ENCODE measurements at regions not wholly inside any gene's neighbourhood (a gene's known extent, or its start where the extent isn't known, plus 50 kb on each side); places are given as distances from the start of the nearest gene placed in this dataset.

DNA sequence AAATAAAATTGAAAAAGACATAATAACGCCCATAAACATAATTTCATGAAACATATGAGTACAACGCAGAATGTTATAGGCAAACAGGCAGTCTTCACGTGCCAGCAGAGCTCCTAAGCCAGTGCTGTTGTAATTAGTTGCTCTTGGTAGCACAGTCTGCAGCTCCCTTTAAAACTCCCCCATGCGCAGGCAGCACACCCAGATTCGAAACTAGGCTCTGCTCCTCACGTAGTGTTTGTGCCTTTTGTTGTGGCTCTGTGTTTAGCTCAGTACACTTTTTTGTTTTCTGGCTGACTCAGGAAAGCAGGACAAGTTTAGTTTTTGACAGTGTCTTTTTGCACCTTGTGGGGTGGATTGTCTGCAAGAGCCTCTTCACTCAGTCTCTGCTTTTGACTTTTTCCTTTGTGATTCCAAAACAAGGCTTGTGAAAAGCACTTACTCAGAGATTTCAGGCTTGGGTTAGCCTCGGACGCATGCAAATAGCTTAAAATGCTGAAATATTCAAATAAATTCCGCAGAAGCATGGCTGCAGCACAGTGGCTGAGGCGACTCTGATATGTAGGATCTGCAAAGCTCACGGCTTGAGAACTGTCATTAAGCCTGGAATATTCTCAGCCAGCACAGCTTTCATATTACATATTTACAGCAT, 113.6 kb downstream of the IRX1 start:
- no peak overlapping the region for H2AK5ac ChIP-seq (ENCODE audit: low read length)
- DNase-seq, result peak; percentile 4
- no peak overlapping the region for H2BK15ac ChIP-seq (replicated peaks; ENCODE audit: low read depth)
- H3K18ac ChIP-seq (ENCODE audit: low read length), result no peak overlapping the region
- no CpG with 5 or more reads among the region's 11 CpGs for WGBS (ENCODE audit: extremely low coverage, insufficient coverage, low lambda C conversion rate)
- H3K36me3 ChIP-seq (ENCODE audit: control insufficient read depth, insufficient read depth, low read length), result no peaks in the 10 kb centered on the region
- no peak overlapping the region for H3K27ac ChIP-seq (ENCODE audit: low read depth, low read length)
- no peak overlapping the region for H4K8ac ChIP-seq (ENCODE audit: low read depth, low read length)
- H3K79me1 ChIP-seq (ENCODE audit: low read length), result no peaks in the 10 kb centered on the region
- no peak overlapping the region for H2BK120ac ChIP-seq (ENCODE audit: low read depth, low read length)
- peaks cover 3% of the 10 kb centered on the region for H3K4me1 ChIP-seq (ENCODE audit: control insufficient read depth, low read depth, low read length)
- H3K56ac ChIP-seq (ENCODE audit: low read length), result peak overlapping the region; percentile 46
- no peak overlapping the region for H2BK5ac ChIP-seq (ENCODE audit: low read length)
- H4K5ac ChIP-seq (ENCODE audit: low read length), result no peak overlapping the region
- no peak overlapping the region for H3K4me3 ChIP-seq (ENCODE audit: low read length)
- H3K9ac ChIP-seq (ENCODE audit: low read length), result no peak overlapping the region
- no peak overlapping the region for H3K4me2 ChIP-seq (ENCODE audit: low read length)
- no peak overlapping the region for H3K23ac ChIP-seq (ENCODE audit: low read length)
- no peaks in the 10 kb centered on the region for H3K27me3 ChIP-seq (ENCODE audit: insufficient read depth, low read length, poor library complexity)
- no peak overlapping the region for H3K4ac ChIP-seq (ENCODE audit: low read depth, low read length)
- H3K79me2 ChIP-seq (ENCODE audit: control insufficient read depth, insufficient read depth, low read length), result no peaks in the 10 kb centered on the region

DNA sequence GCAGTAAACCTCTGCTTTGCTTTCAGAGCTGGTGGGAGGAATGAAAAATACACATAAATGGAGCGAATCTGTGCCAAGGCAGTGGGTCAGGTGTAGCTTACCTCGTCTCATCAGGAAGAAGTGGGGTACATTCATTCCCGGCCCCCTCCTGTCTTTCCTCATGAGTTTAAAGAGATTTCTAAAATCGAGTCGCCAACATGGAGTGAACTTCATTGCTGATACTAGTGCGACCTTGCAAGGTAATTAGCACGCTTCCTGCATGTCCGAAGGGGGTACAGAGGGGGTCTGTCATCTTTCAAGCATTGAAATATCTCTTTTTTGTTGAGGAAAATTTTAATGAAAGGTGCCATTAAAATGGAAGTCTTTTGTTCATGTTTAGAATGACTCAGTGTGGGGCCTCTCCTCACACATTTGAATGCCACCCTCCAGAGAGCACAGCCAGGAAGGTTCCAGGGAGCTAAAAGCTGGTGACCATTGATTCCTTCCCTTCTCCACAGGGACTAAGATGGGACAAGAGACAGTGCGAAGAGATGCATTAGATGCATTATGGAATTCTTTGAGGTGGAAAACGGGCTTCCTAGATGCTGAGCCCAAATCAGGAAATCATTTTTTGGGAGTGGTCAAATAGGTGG, 114.2 kb downstream of the IRX1 start:
- H2AK5ac ChIP-seq (ENCODE audit: low read length), result no peak overlapping the region
- no peak overlapping the region for H3K9ac ChIP-seq (ENCODE audit: low read length)
- H3K36me3 ChIP-seq (ENCODE audit: control insufficient read depth, insufficient read depth, low read length), result no peaks in the 10 kb centered on the region
- H3K79me2 ChIP-seq (ENCODE audit: control insufficient read depth, insufficient read depth, low read length), result no peaks in the 10 kb centered on the region
- no peak overlapping the region for H3K4me3 ChIP-seq (ENCODE audit: low read length)
- no peak overlapping the region for H3K4ac ChIP-seq (ENCODE audit: low read depth, low read length)
- H4K8ac ChIP-seq (ENCODE audit: low read depth, low read length), result no peak overlapping the region
- H3K18ac ChIP-seq (ENCODE audit: low read length), result no peak overlapping the region
- DNase-seq, result no peak
- H3K56ac ChIP-seq (ENCODE audit: low read length), result peak overlapping the region; percentile 46
- H2BK5ac ChIP-seq (ENCODE audit: low read length), result no peak overlapping the region
- H3K27me3 ChIP-seq (ENCODE audit: insufficient read depth, low read length, poor library complexity), result no peaks in the 10 kb centered on the region
- H3K79me1 ChIP-seq (ENCODE audit: low read length), result no peaks in the 10 kb centered on the region
- H3K23ac ChIP-seq (ENCODE audit: low read length), result no peak overlapping the region
- no peak overlapping the region for H3K4me2 ChIP-seq (ENCODE audit: low read length)
- no peak overlapping the region for H2BK120ac ChIP-seq (ENCODE audit: low read depth, low read length)
- no peak overlapping the region for H2BK15ac ChIP-seq (replicated peaks; ENCODE audit: low read depth)
- H4K5ac ChIP-seq (ENCODE audit: low read length), result no peak overlapping the region
- H3K4me1 ChIP-seq (ENCODE audit: control insufficient read depth, low read depth, low read length), result peaks cover 3% of the 10 kb centered on the region
- WGBS (ENCODE audit: extremely low coverage, insufficient coverage, low lambda C conversion rate), result no CpG with 5 or more reads among the region's 10 CpGs
- H3K27ac ChIP-seq (ENCODE audit: low read depth, low read length), result no peak overlapping the region

DNA sequence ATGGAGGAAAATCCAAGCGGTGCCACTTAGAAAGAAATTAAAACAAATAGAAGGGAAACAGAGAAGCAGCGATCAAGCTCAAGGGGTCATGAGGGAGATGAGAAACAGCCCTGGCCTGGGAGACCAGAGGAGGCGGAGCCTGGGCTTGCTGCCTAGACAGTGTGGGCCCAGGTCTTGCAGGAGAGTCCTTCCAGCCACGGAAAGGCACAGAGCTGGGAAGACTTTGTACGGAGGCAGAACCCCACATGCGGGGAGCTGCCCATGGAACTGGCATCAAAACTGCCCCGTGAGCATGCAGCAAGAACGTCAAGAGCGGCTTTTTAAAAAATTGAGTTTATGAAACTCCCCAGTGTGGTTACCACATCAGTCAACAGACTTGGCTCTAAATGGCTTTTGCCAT, 119.4 kb downstream of the IRX1 start:
- H4K8ac ChIP-seq (ENCODE audit: low read depth, low read length), result no peak overlapping the region
- H3K4me1 ChIP-seq (ENCODE audit: control insufficient read depth, low read depth, low read length), result no peaks in the 10 kb centered on the region
- H2BK5ac ChIP-seq (ENCODE audit: low read length), result no peak overlapping the region
- no peak overlapping the region for H4K5ac ChIP-seq (ENCODE audit: low read length)
- no peak overlapping the region for H3K4me2 ChIP-seq (ENCODE audit: low read length)
- H3K27ac ChIP-seq (ENCODE audit: low read depth, low read length), result no peak overlapping the region
- no CpG with 5 or more reads among the region's 9 CpGs for WGBS (ENCODE audit: extremely low coverage, insufficient coverage, low lambda C conversion rate)
- no peak overlapping the region for H3K4me3 ChIP-seq (ENCODE audit: low read length)
- H3K9ac ChIP-seq (ENCODE audit: low read length), result no peak overlapping the region
- no peak overlapping the region for H3K56ac ChIP-seq (ENCODE audit: low read length)
- H2BK15ac ChIP-seq (replicated peaks; ENCODE audit: low read depth), result no peak overlapping the region
- H3K18ac ChIP-seq (ENCODE audit: low read length), result no peak overlapping the region
- no peaks in the 10 kb centered on the region for H3K27me3 ChIP-seq (ENCODE audit: insufficient read depth, low read length, poor library complexity)
- H3K79me2 ChIP-seq (ENCODE audit: control insufficient read depth, insufficient read depth, low read length), result no peaks in the 10 kb centered on the region
- H2AK5ac ChIP-seq (ENCODE audit: low read length), result no peak overlapping the region
- H2BK120ac ChIP-seq (ENCODE audit: low read depth, low read length), result no peak overlapping the region
- H3K4ac ChIP-seq (ENCODE audit: low read depth, low read length), result no peak overlapping the region
- no peaks in the 10 kb centered on the region for H3K36me3 ChIP-seq (ENCODE audit: control insufficient read depth, insufficient read depth, low read length)
- no peaks in the 10 kb centered on the region for H3K79me1 ChIP-seq (ENCODE audit: low read length)
- H3K23ac ChIP-seq (ENCODE audit: low read length), result no peak overlapping the region
- DNase-seq, result no peak

DNA sequence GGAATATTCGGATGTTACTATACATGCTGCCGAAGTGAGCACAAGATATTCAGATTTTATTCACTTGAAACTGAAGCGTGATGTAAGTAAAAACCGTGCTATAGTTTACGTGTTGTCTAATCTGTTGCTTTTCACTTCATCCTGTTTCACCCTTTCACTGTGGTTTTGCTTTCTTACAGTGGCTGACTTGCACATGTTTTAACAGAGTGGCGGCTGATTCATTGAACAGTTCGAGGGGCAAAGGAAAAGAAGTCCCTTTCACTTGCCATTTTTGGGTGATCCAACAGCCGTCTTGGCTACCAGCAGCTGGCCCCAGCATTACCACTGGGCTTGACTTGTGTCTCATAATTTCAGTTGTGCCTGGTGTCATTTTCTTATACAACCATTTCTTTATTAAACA, 134.0 kb downstream of the IRX1 start:
- no peaks in the 10 kb centered on the region for H3K4me1 ChIP-seq (ENCODE audit: control insufficient read depth, low read depth, low read length)
- WGBS (ENCODE audit: extremely low coverage, insufficient coverage, low lambda C conversion rate), result no CpG with 5 or more reads among the region's 8 CpGs
- H2AK5ac ChIP-seq (ENCODE audit: low read length), result no peak overlapping the region

DNA sequence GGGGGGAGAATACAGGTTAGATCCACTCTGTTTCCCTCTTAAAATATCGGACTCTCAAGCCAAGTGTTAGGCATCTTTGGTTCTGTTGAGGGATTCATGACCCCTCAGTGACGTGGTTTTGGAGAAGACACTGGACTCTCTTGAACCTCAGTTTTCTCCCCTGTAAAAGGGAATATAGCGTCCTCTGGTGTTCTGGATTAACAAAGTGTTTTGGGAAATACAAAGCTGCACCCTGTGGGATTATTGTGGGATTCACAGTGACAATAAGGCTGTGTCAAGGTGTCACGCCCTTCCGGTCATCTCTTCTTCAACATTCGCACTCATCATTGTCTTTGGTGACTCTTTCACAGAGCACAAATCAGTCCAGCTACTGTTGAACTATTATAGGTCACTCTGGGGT, 139.0 kb downstream of the IRX1 start:
- no CpG with 5 or more reads among the region's 6 CpGs for WGBS (ENCODE audit: extremely low coverage, insufficient coverage, low lambda C conversion rate)

More for the DNA sequence above, 134.0 kb downstream of the IRX1 start:
- H3K23ac ChIP-seq (ENCODE audit: low read length), result no peak overlapping the region
- H3K18ac ChIP-seq (ENCODE audit: low read length), result no peak overlapping the region
- no peaks in the 10 kb centered on the region for H3K36me3 ChIP-seq (ENCODE audit: control insufficient read depth, insufficient read depth, low read length)
- no peak overlapping the region for H2BK15ac ChIP-seq (replicated peaks; ENCODE audit: low read depth)
- no peak overlapping the region for H3K56ac ChIP-seq (ENCODE audit: low read length)
- H3K79me2 ChIP-seq (ENCODE audit: control insufficient read depth, insufficient read depth, low read length), result no peaks in the 10 kb centered on the region
- H3K79me1 ChIP-seq (ENCODE audit: low read length), result no peaks in the 10 kb centered on the region
- H3K4me3 ChIP-seq (ENCODE audit: low read length), result no peak overlapping the region
- H2BK120ac ChIP-seq (ENCODE audit: low read depth, low read length), result no peak overlapping the region
- no peak overlapping the region for H4K8ac ChIP-seq (ENCODE audit: low read depth, low read length)
- H3K4ac ChIP-seq (ENCODE audit: low read depth, low read length), result no peak overlapping the region
- no peak overlapping the region for H2BK5ac ChIP-seq (ENCODE audit: low read length)
- H3K27me3 ChIP-seq (ENCODE audit: insufficient read depth, low read length, poor library complexity), result no peaks in the 10 kb centered on the region
- H3K9ac ChIP-seq (ENCODE audit: low read length), result no peak overlapping the region
- H3K4me2 ChIP-seq (ENCODE audit: low read length), result no peak overlapping the region
- no peak overlapping the region for H3K27ac ChIP-seq (ENCODE audit: low read depth, low read length)
- no peak for DNase-seq
- no peak overlapping the region for H4K5ac ChIP-seq (ENCODE audit: low read length)

DNA sequence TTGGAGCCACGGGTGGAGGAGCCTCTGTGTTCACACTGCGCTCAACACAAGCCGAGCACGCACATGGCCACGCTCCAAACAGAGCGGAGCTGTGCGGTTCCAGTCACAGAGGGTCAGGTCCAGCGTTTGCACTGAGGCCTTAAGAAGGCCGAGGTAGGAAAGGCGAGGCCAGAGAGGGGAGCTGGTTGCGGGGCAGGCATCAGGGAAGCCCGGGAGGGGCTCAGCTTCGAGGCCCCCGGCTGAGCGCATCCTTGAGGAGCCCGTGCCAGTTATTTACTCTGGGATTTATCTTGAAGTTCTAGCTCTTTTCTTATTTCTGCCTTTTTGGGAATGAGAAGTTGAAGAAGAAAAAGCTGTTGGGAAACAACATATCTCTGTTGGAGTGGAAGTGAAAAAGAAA, 140.8 kb downstream of the IRX1 start:
- no peaks in the 10 kb centered on the region for H3K36me3 ChIP-seq (ENCODE audit: control insufficient read depth, insufficient read depth, low read length)
- DNase-seq, result no peak
- no peak overlapping the region for H3K4ac ChIP-seq (ENCODE audit: low read depth, low read length)
- H3K27ac ChIP-seq (ENCODE audit: low read depth, low read length), result no peak overlapping the region
- no peak overlapping the region for H3K9ac ChIP-seq (ENCODE audit: low read length)
- WGBS (ENCODE audit: extremely low coverage, insufficient coverage, low lambda C conversion rate), result no CpG with 5 or more reads among the region's 16 CpGs
- H3K18ac ChIP-seq (ENCODE audit: low read length), result no peak overlapping the region
- H3K4me2 ChIP-seq (ENCODE audit: low read length), result no peak overlapping the region
- no peaks in the 10 kb centered on the region for H3K79me1 ChIP-seq (ENCODE audit: low read length)
- no peak overlapping the region for H3K4me3 ChIP-seq (ENCODE audit: low read length)
- no peak overlapping the region for H2BK5ac ChIP-seq (ENCODE audit: low read length)
- H3K56ac ChIP-seq (ENCODE audit: low read length), result no peak overlapping the region
- no peaks in the 10 kb centered on the region for H3K27me3 ChIP-seq (ENCODE audit: insufficient read depth, low read length, poor library complexity)
- H2BK120ac ChIP-seq (ENCODE audit: low read depth, low read length), result no peak overlapping the region
- no peak overlapping the region for H4K5ac ChIP-seq (ENCODE audit: low read length)
- no peaks in the 10 kb centered on the region for H3K79me2 ChIP-seq (ENCODE audit: control insufficient read depth, insufficient read depth, low read length)
- H4K8ac ChIP-seq (ENCODE audit: low read depth, low read length), result no peak overlapping the region
- H3K23ac ChIP-seq (ENCODE audit: low read length), result no peak overlapping the region
- H3K4me1 ChIP-seq (ENCODE audit: control insufficient read depth, low read depth, low read length), result no peaks in the 10 kb centered on the region
- H2BK15ac ChIP-seq (replicated peaks; ENCODE audit: low read depth), result no peak overlapping the region
- H2AK5ac ChIP-seq (ENCODE audit: low read length), result no peak overlapping the region

More for the DNA sequence above, 139.0 kb downstream of the IRX1 start:
- H3K79me2 ChIP-seq (ENCODE audit: control insufficient read depth, insufficient read depth, low read length), result no peaks in the 10 kb centered on the region
- no peak overlapping the region for H3K4ac ChIP-seq (ENCODE audit: low read depth, low read length)
- no peaks in the 10 kb centered on the region for H3K27me3 ChIP-seq (ENCODE audit: insufficient read depth, low read length, poor library complexity)
- peak; percentile 9 for DNase-seq
- no peaks in the 10 kb centered on the region for H3K4me1 ChIP-seq (ENCODE audit: control insufficient read depth, low read depth, low read length)
- no peak overlapping the region for H2BK5ac ChIP-seq (ENCODE audit: low read length)
- no peak overlapping the region for H3K18ac ChIP-seq (ENCODE audit: low read length)
- no peaks in the 10 kb centered on the region for H3K36me3 ChIP-seq (ENCODE audit: control insufficient read depth, insufficient read depth, low read length)
- no peak overlapping the region for H3K9ac ChIP-seq (ENCODE audit: low read length)
- H3K4me3 ChIP-seq (ENCODE audit: low read length), result no peak overlapping the region
- H4K8ac ChIP-seq (ENCODE audit: low read depth, low read length), result no peak overlapping the region
- H3K56ac ChIP-seq (ENCODE audit: low read length), result no peak overlapping the region
- H4K5ac ChIP-seq (ENCODE audit: low read length), result no peak overlapping the region
- no peaks in the 10 kb centered on the region for H3K79me1 ChIP-seq (ENCODE audit: low read length)
- no peak overlapping the region for H3K23ac ChIP-seq (ENCODE audit: low read length)
- H3K4me2 ChIP-seq (ENCODE audit: low read length), result no peak overlapping the region
- no peak overlapping the region for H2BK120ac ChIP-seq (ENCODE audit: low read depth, low read length)
- H2BK15ac ChIP-seq (replicated peaks; ENCODE audit: low read depth), result no peak overlapping the region
- no peak overlapping the region for H2AK5ac ChIP-seq (ENCODE audit: low read length)
- H3K27ac ChIP-seq (ENCODE audit: low read depth, low read length), result no peak overlapping the region
